ENCODE measurements at regions not wholly inside any gene's neighbourhood (a gene's known extent, or its start where the extent isn't known, plus 50 kb on each side); places are given as distances from the start of the nearest gene placed in this dataset.
"Not testable (repeated sequence)": the region's sequence is repeated elsewhere in the genome, so short reads cannot be mapped to it uniquely, and the experiment has no call there.

GRCh38 chr7:50242111-50242510, 62.4 kb upstream of the IKZF1 start:
- H2AK5ac ChIP-seq (ENCODE audit: low read depth, low read length); H3K9me3 ChIP-seq (ENCODE audit: control insufficient read depth, insufficient read depth, low read length); H4K5ac ChIP-seq (ENCODE audit: low read depth, low read length); in situ Hi-C loops (cut with MboI; ENCODE audit: low sequenced_read_pairs); H2AFZ ChIP-seq (replicated peaks; ENCODE audit: low read length, poor library complexity); BruUV-seq (replicated peaks); H3K79me1 ChIP-seq (ENCODE audit: low read depth in 1 of 2, low read length in 2 of 2); H3K23ac ChIP-seq (ENCODE audit: low read depth, low read length); H3K36me3 ChIP-seq (ENCODE audit: control insufficient read depth, insufficient read depth, low read length); H3K4me1 ChIP-seq (ENCODE audit: control insufficient read depth, insufficient read depth, low read length); H4K8ac ChIP-seq (ENCODE audit: low read depth in 2 of 2, low read length in 2 of 2); H3K27ac ChIP-seq (ENCODE audit: insufficient read depth, low read length); H2AK9ac ChIP-seq (replicated peaks; ENCODE audit: low read depth, low read length, poor library complexity); intact Hi-C loops (cut with micrococcal nuclease); H2BK5ac ChIP-seq (ENCODE audit: low read depth, low read length, poor library complexity, severe bottlenecking); H2BK120ac ChIP-seq (ENCODE audit: low read depth, low read length); H2BK20ac ChIP-seq (ENCODE audit: low read depth, low read length); dilution Hi-C loops (cut with HindIII; ENCODE audit: low sequenced_read_pairs, unreplicated experiment); ATAC-seq (ENCODE audit: low read depth); H3K4me2 ChIP-seq (ENCODE audit: low read depth, low read length); H2BK15ac ChIP-seq (ENCODE audit: low read depth, low read length); H3K56ac ChIP-seq (ENCODE audit: extremely low read depth, insufficient read depth, low read length); H3K18ac ChIP-seq (ENCODE audit: low read depth, low read length); DNase-seq; H3K9ac ChIP-seq (ENCODE audit: low read depth, low read length); H3K4me3 ChIP-seq (ENCODE audit: insufficient read depth, low read depth, low read length); H3K9me1 ChIP-seq (ENCODE audit: insufficient read depth, low read length); CTCF ChIA-PET; H3K14ac ChIP-seq (replicated peaks; ENCODE audit: low read depth, low read length); H4K91ac ChIP-seq (ENCODE audit: insufficient read depth, low read depth, low read length); H4K20me1 ChIP-seq (ENCODE audit: insufficient read depth, low read length); POLR2A ChIA-PET (ENCODE audit: unreplicated experiment); H3K4ac ChIP-seq (ENCODE audit: low read depth, low read length); H3K27me3 ChIP-seq (ENCODE audit: control insufficient read depth, insufficient read depth, low read length): not testable (repeated sequence)

- DNase-seq; H2BK5ac ChIP-seq (ENCODE audit: low read depth, low read length, poor library complexity, severe bottlenecking); H2AK5ac ChIP-seq (ENCODE audit: low read depth, low read length); H4K8ac ChIP-seq (ENCODE audit: low read depth in 2 of 2, low read length in 2 of 2); H3K4me1 ChIP-seq (ENCODE audit: control insufficient read depth, insufficient read depth, low read length); H3K14ac ChIP-seq (replicated peaks; ENCODE audit: low read depth, low read length); H3K4me3 ChIP-seq (ENCODE audit: insufficient read depth, low read depth, low read length); H3K4me2 ChIP-seq (ENCODE audit: low read depth, low read length); H3K9ac ChIP-seq (ENCODE audit: low read depth, low read length); H3K9me1 ChIP-seq (ENCODE audit: insufficient read depth, low read length); intact Hi-C loops (cut with micrococcal nuclease); H3K79me1 ChIP-seq (ENCODE audit: low read depth in 1 of 2, low read length in 2 of 2); H2BK15ac ChIP-seq (ENCODE audit: low read depth, low read length); H3K4ac ChIP-seq (ENCODE audit: low read depth, low read length); H3K27ac ChIP-seq (ENCODE audit: insufficient read depth, low read length); H2AK9ac ChIP-seq (replicated peaks; ENCODE audit: low read depth, low read length, poor library complexity); H4K5ac ChIP-seq (ENCODE audit: low read depth, low read length); H3K36me3 ChIP-seq (ENCODE audit: control insufficient read depth, insufficient read depth, low read length); in situ Hi-C loops (cut with MboI; ENCODE audit: low sequenced_read_pairs); H2AFZ ChIP-seq (replicated peaks; ENCODE audit: low read length, poor library complexity); POLR2A ChIA-PET (ENCODE audit: unreplicated experiment); H2BK20ac ChIP-seq (ENCODE audit: low read depth, low read length); H3K27me3 ChIP-seq (ENCODE audit: control insufficient read depth, insufficient read depth, low read length); H3K23ac ChIP-seq (ENCODE audit: low read depth, low read length); H3K18ac ChIP-seq (ENCODE audit: low read depth, low read length); H3K56ac ChIP-seq (ENCODE audit: extremely low read depth, insufficient read depth, low read length); H2BK120ac ChIP-seq (ENCODE audit: low read depth, low read length); BruUV-seq (replicated peaks); ATAC-seq (ENCODE audit: low read depth); H4K91ac ChIP-seq (ENCODE audit: insufficient read depth, low read depth, low read length); H4K20me1 ChIP-seq (ENCODE audit: insufficient read depth, low read length); H3K9me3 ChIP-seq (ENCODE audit: control insufficient read depth, insufficient read depth, low read length); CTCF ChIA-PET; dilution Hi-C loops (cut with HindIII; ENCODE audit: low sequenced_read_pairs, unreplicated experiment): not testable (repeated sequence)
Measured at GRCh38 chr7:50240699-50241098, 63.8 kb upstream of the IKZF1 start.
